CD4-positive, alpha-beta T cell treated with Interleukin-4 for 4 hours (primary cell): ENCODE measurements at regions not wholly inside any gene's neighbourhood (a gene's known extent, or its start where the extent isn't known, plus 50 kb on each side); places are given as distances from the start of the nearest gene placed in this dataset.
"Not testable (repeated sequence)": the region's sequence is repeated elsewhere in the genome, so short reads cannot be mapped to it uniquely, and the experiment has no call there.

Source experiments
- DNase-seq: peaks from one replicate; pipeline ENCODE4 v3.0.0-alpha.2; 2020

DNA sequence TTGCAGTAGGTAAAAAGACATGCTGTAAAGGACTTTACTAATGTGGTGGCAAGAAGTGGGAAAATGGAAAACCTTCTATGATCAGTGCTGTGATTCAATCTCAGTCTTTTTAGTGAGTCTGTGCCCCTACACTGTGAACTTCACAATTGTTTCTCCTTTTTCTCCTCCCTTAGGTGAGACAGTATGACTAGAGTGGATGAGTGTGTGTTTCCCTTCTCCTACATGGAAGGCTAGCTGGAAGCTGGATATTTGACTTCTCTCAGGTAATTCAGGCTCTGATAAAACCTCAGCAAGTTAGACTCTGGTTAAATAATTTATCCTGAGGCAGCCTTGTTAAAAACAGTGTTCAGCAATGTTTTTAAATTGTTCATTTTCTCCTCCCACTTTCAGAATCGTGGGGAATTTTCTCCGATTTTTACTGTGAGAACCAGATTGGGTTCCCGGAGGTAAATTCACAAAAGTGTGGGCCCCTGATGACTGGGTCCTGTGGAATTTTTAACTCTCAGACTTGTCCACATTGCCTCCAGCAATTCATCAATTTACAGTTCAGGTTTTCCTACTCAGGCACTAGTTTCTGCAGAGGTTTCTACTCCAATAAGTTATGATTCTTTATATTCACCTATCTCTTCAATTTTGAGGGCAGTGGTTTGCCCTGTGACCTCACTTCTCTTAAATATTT, 149.1 kb upstream of the PIK3R1 start:
- DNase-seq, result no peak

DNA sequence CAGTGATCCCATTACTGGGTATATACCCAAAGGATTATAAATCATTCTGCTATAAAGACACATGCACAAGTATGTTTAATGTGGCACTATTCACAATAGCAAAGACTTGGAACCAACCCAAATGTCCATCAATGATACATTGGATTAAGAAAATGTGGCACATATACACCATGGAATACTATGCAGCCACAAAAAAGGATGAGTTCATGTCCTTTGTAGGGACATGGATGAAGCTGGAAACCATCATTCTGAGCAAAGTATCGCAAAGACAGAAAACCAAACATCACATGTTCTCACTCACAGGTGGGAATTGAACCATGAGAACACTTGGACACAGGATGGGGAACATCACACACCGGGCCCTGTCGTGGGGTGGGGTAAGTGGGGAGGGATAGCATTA, 150.2 kb upstream of the PIK3R1 start:
- not testable (repeated sequence) for DNase-seq

DNA sequence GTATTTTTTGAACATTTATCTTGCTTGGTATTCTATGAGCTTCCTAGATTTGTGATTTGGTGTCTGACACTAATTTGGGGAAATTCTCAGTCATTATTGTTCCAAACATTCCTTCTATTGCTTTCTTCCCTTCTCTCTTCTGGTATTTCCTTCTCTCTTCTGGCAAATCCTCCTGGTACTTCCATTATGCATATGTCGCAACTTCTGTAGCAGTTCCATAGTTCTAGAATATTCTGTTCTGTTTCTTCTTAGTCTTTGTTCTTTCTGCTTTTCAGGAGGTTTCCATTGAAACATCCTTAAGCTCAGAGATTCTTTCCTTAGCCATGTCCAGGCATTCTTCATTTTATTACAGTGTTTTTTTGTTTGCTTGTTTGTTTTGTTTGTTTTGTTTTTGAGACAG, 155.2 kb upstream of the PIK3R1 start:
- DNase-seq, result no peak

DNA sequence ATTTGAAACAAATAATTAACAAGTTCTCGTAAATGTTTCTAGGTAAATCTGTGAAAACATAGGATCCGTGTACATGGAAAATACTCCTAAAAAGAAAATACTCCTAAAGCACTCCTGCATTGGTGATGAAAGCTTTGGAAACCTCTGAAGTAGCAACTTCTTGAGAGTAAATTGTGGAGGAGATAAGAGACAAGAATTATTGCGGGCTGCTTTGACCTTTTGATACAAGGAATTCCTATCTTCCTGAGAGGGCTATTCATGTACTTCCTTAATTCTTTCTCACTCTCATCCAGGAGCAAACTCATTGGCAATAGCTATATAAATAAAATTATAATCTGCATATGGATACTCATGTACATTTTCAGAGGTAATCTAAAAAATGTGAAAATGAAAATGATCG, 158.4 kb upstream of the PIK3R1 start:
- no peak for DNase-seq

DNA sequence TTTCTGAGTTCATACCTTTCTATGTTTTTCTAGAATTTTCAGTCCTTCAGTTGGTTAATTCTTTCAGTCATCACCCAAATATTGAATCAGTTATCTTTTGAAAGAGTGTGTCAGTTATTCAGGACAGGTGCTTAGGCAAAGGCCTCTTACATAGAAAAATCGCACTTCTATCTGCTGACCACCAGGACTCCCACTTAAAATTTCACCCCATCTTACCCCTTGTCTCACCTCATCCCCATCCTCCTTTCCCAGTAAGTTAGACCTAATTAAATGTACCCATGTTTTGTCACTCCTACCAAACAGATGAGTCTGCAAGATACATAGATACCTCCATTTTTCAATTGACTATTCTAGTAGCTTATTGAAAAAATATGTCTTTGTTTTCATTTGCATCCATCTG, 159.9 kb upstream of the PIK3R1 start:
- no peak for DNase-seq

DNA sequence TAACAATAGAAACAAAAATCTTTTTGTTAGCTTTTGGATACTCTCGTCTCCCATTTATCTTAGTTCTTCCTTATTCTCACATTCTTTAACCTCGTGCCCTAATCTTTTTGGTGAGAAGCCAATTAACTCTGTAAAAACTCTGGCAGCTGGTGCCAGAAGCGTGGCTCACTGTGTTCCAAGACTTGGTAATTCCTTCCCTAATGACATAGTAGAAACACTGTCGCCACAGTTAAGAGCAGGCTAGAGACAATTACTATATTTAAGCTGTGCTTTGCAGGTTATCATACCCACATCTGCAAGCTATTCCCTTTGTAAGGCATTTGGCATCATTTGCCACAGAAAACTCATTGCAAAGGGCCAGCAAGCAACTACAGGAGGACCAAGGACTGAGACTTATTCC, 160.9 kb upstream of the PIK3R1 start:
- no peak for DNase-seq

DNA sequence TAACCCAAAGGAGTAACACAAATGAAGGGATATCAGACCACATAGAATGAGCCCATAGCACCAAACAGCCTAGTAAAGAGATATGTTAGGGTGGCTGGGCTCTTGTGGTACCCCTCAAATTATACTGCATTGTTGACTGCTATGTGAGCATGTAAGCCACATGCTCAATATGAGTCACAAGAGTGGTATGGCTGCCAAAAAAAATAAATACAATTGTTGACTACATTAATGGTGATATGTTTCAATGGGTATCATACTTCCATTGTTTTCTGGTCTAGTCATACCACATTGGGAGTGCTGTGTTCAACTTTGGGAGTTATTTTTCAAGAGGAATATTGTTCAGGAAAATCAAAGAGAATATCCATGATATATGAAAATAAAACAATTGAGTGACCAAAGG, 162.4 kb upstream of the PIK3R1 start:
- no peak for DNase-seq

DNA sequence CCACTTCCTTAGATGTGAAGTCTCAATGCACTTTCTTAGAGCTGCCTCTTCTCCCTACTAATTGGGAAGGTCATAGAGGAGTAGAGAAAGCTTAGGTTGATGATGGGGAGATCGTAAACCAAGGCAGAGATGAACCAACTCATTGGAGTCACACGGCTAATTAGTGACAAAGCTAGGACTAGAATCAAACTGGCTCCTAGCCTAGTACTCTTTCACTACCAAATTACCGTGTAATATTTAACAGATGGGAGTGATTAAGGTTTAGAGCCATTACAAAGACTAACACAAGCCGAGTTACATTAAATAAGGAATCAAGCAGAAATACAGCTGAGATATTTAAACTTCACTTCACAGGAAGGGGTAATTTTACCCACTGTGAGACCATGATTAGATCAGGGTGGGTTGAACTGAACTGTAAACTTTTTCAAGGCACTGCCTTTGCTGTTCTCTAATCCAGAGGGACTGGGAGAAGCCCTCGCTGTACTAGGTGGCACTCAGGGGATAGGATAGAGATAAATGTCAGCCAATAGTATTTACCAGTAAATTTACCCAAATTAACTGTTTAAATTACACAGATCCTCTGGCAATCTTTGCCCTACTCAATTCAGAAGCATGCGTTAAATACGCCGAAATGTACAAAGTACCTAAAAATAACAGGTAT, 166.4 kb upstream of the PIK3R1 start:
- no peak for DNase-seq

DNA sequence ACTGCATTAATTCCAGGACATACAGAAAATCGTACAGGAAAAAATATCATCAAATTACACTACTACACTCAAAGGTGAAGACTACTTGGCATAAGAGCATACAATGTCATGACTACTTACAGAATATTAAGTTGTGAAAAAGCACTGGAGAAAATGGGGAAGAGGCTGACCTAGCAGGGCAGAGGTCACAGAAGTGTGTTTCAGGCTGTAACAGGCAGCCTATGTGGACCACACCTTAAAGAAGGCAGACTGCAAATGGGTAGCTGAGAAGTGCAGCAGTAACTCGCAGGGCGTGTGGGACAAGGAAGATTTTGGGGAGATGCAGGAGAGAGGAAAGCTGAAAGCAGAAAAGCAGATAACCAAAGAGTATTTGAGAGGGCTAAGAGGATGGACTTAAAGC, 167.0 kb upstream of the PIK3R1 start:
- no peak for DNase-seq

DNA sequence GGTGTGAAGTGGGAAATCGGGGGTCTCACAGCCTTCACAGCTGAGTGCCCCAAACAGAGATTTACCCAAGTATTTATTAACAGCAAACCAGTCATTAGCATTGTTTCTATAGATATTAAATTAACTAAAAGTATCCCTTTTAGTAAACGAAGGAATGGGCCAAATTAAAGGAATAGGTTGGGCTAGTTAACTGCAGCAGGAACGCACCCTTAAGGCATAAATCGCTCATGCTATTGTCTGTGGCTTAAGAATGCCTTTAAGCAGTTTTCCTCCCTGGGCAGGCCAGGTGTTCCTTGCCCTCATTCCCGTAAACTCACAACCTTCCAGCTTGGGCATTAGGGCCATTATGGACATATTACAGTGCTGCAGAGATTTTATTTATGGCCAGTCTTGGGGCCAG, 167.5 kb upstream of the PIK3R1 start:
- not testable (repeated sequence) for DNase-seq

DNA sequence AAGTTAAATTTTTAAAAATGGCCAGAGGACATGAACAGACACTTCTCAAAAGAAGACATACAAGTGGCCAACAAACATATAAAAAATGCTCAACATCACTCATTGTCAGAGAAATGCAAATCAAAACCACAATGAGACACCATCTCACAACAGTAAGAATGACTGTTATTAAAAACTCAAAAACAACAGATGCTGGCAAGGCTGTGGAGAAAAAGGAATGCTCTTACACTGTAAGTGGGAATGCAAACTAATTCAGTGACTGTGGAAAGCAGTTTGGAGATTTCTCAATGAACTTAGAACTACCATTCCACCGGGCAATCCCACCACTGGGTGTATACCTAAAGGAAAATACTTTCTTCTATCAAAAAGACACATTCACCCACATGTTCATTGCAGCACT, 168.5 kb upstream of the PIK3R1 start:
- DNase-seq, result no peak

DNA sequence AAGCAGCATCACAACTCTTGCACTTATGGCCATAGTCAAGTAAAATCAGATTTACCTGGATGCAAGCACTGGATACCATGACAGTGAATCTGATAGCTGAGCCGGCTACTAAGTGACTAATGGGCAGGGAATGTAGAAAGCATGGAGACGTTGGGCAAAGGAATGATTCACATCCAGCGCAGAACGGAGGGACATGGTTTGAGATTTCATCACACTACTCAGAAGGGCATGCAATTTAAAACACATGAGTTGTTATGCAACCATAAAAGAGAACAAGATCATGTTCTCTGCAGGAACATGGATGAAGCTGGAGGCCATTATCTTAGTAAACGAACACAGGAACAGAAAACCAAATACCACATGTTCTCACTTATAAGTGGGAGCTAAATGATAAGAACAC, 169.1 kb upstream of the PIK3R1 start:
- no peak for DNase-seq

DNA sequence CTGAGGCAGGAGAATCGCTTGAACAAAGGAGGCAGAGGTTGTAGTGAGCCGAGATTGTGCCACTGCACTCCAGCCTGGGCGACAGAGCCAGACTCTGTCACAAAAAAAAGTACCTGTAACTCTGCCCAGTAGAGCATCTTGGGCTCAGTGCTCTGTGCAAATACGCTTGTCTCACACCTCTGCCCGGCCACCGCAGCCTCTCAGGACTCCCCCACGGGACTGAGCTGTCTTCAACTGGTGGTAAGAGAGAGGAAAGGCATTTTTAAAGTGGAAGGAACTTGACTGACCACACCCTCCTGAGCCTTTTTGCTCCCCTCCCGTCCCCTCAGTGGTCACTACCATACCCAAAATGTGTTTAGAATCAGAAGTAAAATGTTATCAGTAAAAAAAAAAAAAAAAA, 174.3 kb upstream of the PIK3R1 start:
- no peak for DNase-seq

DNA sequence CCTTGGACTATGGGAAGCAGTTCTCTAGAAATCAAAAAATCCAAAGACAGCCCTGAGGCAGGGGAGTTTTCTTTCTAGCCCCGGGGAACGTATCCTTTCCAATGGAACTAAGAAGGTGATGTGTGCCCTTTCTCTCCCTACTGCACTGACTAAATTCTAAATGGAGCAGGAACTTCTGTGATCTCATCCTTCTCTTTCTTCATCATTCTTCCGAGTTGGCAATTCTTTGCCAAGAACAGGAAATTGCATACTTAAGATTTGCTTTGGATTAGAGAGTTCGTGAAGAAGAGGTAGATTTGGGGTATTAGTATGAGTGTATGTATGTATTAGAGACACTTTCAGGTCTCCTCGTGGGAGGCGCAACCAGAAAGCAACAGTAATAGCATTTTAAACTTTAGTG, 178.0 kb upstream of the PIK3R1 start:
- DNase-seq, result no peak

DNA sequence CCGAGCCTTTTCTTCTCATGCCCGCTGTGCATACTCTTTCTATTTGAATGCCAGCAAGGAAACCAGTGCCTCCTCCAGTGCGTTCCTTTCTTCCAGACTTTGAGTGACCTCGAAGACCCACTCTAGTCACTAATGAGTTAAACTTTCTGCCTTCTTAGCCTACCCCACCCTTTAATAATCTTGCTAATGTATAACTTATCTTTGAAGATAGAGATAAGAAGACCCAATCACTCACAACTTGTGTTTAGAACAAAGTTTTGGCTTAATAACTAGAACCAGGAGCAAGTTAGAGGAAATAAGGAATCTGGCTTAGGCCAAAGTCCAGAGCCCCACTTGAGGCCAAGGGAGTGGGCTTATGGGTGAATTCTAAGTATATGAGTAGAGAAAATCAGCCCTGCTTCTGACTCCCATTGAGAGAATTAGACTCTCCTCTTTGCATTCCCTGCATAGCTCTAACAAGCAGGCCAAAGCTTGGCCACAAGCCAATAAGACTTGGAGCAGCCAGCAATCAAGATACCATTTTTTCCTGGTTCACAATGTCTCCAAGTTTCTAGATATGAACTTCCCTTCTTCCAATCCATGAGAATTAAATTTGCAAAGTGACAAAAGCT, 181.5 kb upstream of the PIK3R1 start:
- no peak for DNase-seq

DNA sequence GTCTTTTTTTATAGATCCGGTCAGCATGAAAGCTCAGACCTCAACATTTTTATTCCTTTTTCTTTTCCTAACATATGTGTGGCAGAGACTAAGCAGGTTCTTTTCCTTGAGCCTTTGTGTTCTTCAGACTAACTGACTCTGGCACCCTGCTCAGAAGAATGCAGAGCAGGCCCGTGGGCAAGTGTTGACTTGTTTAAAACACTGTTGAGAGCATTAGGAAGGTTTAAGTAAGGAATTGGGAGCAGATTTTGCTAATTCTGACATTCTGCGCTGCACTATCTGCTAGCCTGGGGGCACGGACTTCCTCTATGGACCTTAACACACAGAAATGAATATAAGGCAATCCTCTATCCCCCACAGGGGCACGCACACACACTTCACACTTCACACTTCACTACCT, 182.5 kb upstream of the PIK3R1 start:
- no peak for DNase-seq

DNA sequence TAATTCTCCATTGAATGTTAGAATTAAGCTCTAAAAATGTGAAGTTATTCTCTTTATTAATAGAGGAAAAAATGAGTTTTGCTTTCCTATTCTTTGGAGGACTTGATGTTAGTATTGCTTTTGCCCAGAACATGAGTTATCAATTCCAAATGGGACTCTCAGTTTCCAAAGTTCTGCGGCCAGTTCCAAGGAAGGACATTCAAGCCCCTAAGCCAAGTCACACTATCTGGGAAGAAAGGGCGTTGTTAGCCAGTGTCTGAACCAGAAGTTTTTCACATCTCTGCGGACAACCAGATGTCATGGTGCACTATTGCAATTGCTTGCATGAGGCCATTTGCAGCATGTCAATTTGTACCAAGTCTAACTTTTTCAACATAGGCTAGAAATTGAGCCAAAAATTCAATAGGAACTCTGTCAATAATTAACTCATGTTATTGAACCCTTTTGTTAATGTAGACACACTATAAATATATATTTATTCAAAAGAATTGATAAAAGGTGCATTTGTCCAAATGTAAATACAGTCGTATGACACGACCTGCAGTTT, 183.3 kb upstream of the PIK3R1 start:
- no peak for DNase-seq

DNA sequence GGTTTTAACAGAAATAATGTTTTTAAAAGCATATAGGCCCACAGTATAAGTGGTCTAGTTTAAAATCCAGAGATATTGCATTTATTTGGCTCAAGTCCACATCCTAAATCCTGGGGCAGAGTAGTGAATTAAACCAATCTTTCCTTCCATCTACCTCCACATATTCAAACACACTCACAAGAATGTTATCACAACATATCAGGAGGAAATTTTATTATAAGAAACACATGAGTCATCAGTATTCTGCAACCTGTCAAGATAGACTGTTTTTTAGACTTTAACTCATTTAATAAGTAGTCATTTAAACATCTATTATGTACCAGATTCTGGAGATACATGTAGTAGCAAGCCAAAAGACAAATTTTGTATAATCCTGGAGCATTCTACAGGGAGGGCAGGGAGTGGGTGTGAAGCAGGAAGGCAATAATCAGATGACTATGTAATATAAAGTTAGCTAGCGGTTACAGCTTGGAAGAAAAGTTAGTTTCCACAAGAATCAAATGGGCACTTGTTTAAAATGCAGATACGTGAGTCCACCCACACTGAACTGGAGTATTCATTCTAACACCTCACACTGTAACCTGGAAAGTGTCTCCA, 187.3 kb upstream of the PIK3R1 start:
- no peak for DNase-seq

DNA sequence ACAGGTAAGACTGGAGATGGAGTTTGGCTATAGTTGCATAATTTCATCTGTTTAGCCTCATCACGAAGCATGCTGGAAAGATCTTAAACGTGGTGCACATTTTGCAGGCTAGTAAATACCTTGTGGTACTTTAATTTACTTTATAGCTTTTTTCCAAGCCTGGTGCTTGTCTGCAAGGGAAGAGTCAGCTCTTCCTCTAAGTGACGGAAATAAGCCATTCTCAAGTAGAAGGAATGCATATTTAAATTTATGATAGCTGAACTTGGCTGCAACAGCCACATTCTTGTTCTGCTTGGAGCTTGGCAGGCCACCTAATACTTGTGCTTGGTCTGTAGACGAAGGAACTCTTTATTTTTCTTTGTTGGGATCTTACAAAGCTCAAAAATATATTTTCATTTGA, 188.0 kb upstream of the PIK3R1 start:
- DNase-seq, result no peak

DNA sequence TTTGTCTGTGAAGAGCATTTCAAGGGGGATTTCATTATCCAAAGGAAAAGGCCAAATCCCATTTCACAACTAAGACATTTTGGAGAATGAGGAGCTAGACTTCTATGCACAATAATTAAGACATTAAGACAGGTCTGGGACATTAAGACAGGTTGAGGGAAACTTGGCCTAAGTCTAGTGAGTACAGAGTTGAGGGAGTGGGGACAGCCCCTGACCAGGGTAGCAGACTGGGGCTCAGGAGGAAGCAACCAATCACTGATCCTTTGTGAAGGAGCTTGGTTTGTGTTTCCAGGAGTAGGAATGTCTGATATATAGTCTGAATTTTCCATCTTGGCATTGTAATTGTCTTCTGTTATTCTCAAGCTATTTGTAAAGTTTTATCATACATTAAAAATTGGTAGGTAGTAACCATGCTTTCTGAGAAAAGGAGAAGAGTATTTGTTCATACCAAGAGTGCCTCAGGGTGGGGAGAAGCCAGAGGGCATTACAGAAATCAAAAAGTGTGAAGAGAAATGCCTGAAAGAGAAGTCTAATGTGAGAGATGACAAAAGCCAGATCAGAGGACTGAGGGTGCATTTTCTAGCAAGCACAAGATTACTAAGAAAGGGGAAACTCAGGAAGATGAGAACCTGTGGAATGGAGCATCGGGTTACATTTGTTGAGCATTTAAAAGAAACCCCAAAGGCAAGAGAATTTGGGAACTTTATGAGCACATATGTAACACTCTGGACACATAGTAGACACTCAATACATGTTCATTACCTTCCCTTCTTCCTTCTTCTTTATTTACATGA, 189.3 kb upstream of the PIK3R1 start:
- DNase-seq, result no peak

DNA sequence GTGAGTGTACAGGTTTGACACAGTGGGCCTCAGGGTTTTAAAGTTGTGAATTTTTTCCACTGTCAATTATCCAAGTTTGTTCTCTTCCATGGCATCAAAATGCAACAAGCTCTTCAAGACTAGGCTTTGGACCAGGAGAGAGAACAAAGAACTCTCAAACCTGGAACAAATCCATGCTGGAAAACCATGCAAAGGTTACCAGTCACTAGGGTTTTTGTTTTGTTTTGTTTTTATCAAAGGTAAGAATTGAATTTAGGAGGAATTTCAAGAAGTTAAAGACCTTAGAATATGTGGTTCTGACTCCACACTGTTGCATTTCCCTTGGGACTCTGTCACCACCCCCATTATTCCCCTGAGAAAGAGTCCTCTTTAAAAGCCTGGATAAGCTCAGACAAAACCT, 191.1 kb upstream of the PIK3R1 start:
- no peak for DNase-seq

DNA sequence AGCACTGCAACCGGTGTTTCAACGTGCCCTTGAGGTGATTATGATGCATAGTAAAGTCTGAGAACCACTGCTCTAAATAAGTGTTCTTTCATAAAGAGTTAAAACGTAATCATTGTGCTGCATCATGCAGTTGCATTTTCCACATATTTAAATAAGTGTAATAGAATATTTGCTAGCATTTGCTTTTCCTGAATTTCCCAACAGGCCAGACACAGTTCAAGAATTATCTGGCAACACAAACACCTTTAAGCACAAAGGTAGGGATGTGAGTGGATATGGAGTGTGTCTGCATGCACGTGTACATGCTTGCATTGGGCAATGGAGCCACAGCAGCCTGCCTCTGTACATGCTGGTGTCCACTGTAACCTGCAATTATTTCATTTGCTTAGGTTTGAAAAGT, 193.6 kb upstream of the PIK3R1 start:
- DNase-seq, result no peak

DNA sequence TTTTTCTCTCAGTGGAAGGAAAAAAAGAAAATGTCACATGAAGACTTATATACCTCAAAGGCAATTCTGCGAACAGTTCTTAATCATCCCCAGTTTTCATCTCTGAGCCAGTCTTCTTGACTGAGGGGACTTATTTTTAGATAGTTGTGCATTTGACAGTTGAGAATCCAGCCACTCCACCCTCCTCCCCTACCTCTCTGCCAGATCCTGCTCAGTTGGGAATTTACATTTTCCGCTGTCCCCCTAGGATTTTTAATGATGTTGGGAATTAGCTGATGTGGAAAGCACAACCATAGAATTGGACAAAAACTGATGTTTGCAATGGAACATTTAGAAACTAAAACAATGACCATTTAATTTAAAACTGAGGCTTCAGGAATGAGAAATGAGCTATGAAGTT, 194.3 kb upstream of the PIK3R1 start:
- DNase-seq, result no peak
